NCI-H82 (cell line): ENCODE measurements at regions not wholly inside any gene's neighbourhood (a gene's known extent, or its start where the extent isn't known, plus 50 kb on each side); places are given as distances from the start of the nearest gene placed in this dataset.
"Not testable (repeated sequence)": the region's sequence is repeated elsewhere in the genome, so short reads cannot be mapped to it uniquely, and the experiment has no call there.

Experiments used
- DNase-seq: peaks from one replicate; lab custom pipeline; 2025; lab: John Stamatoyannopoulos, UW

GRCh38 chr5:99437986-99438385, 509.2 kb upstream of the CHD1 start:
- DNase-seq: no peak

DNA sequence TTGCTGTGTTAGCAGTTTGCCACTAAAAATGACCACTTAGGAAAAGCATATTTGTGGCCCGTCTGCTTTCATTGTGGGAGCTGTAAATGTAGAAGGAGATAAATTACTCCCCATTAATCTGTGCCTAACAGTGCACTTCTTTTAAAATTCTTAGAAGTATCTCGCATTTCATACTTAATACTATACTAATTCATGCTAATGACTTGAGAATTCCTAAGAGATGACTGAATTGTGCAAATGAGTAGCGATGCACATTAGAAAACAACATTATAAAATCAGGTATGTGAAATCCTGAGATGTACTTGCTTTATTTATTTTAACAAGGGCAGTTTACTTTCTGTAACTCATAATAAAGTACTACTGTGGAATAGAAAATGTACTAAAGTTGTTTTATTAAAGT, 494.6 kb upstream of the CHD1 start:
- DNase-seq: not testable (repeated sequence)

DNA sequence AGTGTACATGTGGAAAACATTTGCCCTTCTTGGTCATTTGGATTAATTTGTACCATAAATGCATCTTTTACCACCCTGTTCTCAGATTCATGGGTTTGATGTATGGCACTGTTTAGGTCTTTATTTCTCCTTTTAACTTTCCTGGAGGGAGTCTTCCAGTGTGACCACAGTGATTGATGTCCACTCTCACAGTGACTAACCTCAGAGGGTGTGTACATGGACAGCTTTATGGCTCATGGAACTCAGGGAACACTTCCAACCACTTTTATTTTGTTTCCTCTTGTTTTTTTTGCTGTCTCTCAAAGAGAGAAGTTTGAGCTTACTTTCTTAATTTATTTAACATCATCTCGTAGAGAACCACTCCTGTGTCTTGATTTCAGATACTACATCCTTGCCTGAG, 489.8 kb upstream of the CHD1 start:
- not testable (repeated sequence) for DNase-seq

GRCh38 chr5:99410386-99410785, 481.6 kb upstream of the CHD1 start:
- DNase-seq: not testable (repeated sequence)

DNA sequence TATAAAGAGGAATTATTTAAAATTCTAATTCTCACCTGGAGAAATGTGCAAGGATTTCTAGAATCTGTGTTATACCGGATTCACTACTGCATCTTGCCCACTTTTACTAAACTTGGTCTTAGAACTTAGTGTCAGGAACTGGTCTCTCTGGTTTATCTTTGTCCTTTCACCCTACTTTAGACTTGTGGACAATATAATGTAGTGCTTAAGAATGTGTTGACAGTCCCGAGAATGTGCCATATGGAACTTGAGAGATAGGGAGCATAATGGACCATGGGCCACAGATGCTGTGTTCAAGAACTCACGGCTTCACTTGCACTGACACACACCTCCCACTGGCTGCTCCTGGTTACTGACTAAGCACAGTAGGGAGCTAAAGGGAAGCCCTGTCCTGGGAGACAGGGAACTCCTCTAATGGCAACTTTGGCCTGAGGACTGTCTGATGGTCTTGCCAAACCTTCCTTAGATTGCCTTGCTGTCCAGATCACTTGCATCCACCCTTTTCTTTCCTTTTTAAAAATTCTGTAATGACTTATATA, 476.0 kb upstream of the CHD1 start:
- DNase-seq: not testable (repeated sequence)

DNA sequence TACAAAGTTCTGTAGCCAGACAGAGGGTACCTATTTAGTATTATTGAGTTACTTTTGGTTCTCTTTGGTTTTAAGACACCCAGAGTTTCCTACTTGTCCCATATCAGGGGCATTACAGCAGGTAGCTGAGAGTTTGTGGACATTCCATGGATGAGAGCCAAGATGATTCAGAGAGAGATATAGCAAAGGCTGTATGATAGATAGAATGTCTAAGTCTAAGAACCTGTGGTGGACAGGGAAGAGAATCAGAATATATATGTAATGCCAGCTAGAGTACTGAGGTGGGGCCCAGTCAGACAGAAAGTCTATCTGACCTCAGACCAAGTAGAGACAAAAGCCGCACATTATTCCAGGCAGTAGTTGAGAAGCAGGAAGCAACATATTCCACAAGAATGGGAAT, 471.8 kb upstream of the CHD1 start:
- not testable (repeated sequence) for DNase-seq

DNA sequence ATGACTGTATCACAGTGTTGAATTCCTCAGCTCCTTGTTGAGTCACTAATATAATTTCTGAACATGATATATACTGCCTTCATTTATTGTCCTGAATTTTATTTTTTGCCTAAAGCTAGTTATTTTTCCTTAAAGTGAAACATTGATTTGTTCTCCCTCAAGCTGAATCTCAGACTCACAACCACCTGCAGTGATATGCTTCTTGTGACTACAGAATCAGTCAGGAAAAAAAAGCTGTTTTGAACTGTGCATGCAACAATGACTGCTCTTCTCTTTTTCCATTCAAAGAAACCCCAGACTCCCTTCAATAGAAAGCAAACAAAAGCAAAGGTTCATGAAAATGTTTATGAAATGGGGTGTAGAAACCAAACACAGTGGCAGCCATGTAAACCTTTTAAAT, 470.2 kb upstream of the CHD1 start:
- no peak for DNase-seq

- peak; percentile 87 for DNase-seq
Observed at GRCh38 chr5:99386406-99387077, 457.7 kb upstream of the CHD1 start.

GRCh38 chr5:99379187-99379586, 450.4 kb upstream of the CHD1 start:
- peak; percentile 73 for DNase-seq

- DNase-seq: no peak
Observed at GRCh38 chr5:99378443-99378842, 449.6 kb upstream of the CHD1 start.

DNA sequence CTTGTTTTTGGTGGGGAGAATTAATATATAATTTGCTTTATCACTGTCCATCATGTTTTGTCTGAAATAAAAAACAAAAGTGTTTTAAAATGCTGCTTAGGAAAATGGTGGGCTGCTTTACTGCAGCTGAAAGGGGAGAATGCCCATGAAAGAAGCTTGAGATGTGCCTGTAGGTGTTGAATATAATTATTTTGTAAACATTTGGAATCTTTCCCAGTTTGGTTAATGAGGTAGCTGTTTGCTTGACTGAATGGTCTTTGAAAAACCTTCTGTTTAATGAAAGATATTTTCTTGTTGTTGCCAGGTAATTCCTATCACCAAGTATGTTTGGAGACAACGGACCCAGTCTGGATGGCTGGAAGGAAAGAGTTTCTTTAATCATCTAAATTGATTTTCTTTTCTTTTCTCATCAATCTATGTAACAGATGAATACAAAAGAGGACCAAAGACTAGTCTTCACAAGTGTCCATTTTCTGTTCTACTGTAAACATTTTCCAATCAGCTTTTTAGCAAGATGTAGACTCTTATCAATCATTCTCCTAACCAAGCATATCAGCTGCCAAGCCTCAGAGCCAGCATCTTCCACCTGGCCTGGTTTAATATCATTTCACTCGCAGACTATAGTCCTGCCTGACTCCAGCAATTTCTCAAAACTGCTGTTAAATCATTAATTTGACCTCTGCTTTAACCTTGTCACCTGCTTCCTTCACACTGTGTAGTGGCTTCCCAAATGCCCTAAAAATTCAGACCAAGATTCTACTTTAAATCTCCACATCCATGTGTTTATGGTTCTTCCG, 441.2 kb upstream of the CHD1 start:
- DNase-seq: no peak

DNA sequence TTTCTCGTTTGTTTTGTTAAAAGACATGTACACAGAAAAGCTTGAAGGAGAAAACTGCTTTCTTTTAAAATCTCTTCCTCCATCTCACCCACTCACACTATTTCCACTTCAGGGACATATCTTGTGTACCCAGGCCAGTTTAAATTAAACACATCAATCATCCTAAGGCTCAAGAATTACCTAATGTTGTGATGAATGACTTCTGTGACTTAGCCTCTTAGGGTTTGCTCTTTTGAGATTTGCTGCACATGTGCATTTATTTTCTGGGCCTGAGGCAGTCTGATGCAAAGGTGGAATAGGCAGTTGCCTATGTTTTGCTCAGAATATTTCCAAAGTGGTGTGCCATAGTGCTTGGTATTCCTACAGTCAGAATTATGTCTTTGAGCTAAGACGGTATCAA, 439.9 kb upstream of the CHD1 start:
- peak; percentile 1 for DNase-seq

DNA sequence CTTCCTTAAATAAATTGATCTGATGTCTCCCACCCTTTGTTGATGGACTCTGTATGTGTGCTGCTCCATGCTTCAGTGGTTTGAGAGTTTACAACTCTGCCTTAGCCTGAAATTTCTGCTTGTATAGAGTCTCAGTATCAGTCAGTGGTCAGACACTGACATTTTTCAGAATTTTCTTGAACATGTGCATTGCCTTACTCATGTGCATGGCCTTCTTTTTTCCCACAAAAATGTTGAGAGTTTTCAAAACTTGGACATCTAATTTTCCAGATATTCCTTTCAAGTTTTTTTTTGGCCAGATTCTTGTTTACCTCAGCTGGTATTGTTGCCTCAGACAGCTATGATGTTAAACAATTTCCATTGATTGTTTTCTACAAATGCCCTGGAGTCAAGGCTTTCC, 427.1 kb upstream of the CHD1 start:
- DNase-seq: no peak

- DNase-seq: no peak
Observed at GRCh38 chr5:99349787-99350186, 421.0 kb upstream of the CHD1 start.

DNA sequence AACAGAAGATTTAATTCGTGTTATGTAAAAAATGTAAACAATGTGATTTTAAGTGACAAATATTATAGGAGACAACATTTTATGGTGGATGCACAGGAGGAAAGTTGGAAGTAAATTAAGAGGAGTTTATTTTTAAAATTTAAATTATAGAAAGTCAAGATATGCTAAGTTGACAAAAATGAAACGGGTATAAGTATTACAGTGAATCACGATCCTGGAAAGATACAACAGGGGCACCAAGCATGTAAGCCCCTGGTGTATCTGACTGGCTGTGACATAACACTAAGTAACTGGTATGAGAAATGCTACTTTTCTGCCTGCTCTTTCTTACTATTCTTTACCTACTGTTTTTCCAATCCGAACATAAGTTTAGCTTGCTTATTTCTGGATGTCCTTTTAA, 419.8 kb upstream of the CHD1 start:
- no peak for DNase-seq

DNA sequence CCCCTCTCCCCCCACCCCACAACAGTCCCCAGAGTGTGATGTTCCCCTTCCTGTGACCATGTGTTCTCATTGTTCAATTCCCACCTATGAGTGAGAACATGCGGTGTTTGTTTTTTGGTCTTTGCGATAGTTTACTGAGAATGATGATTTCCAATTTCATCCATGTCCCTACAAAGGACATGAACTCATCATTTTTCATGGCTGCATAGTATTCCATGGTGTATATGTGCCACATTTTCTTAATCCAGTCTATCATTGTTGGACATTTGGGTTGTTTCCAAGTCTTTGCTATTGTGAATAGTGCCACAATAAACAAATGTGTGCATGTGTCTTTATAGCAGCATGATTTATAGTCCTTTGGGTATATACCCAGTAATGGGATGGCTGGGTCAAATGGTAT, 411.0 kb upstream of the CHD1 start:
- DNase-seq: not testable (repeated sequence)

- no peak for DNase-seq
Observed at GRCh38 chr5:99334936-99335335, 406.1 kb upstream of the CHD1 start.

GRCh38 chr5:99331061-99331460, 402.3 kb upstream of the CHD1 start:
- DNase-seq: no peak

DNA sequence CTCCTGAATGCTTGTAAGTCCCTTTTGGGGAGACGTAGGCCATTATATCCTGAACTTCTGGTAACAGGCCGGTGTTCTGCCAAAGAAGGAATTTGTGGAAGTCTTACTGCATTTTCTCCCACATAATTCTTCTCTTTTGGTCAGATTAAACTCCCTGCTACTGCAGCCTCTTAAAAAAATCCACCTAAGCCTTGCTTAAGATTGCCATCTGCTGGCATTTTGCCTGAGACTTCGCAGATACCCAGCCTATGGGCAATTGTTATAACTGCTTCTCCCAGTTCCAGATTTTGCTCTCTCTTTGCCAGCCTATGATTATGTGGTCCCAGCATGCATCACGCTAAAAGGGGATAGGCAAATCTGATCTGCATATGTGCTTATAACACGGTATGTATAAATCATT, 391.6 kb upstream of the CHD1 start:
- peak; percentile 82 for DNase-seq

- DNase-seq: no peak
Observed at GRCh38 chr5:99317136-99317535, 388.3 kb upstream of the CHD1 start.

DNA sequence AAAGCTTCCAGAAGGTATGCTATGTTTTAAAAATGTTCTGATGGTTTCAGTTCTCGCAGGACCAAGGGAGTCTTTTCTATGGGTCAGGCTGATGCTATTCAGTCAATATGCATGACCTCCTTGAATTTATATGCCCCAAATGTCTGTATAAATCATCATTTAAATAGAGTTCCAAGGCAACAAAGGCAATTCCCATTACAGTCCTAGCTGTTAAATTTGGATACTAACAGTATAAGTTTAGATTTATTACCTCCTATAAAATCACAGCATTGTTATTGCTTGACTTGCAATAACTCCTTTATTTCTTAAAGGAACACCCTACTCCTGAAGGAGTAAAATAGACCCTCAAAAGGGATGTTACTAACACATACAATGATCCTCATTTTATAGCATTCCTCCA, 387.7 kb upstream of the CHD1 start:
- no peak for DNase-seq

DNA sequence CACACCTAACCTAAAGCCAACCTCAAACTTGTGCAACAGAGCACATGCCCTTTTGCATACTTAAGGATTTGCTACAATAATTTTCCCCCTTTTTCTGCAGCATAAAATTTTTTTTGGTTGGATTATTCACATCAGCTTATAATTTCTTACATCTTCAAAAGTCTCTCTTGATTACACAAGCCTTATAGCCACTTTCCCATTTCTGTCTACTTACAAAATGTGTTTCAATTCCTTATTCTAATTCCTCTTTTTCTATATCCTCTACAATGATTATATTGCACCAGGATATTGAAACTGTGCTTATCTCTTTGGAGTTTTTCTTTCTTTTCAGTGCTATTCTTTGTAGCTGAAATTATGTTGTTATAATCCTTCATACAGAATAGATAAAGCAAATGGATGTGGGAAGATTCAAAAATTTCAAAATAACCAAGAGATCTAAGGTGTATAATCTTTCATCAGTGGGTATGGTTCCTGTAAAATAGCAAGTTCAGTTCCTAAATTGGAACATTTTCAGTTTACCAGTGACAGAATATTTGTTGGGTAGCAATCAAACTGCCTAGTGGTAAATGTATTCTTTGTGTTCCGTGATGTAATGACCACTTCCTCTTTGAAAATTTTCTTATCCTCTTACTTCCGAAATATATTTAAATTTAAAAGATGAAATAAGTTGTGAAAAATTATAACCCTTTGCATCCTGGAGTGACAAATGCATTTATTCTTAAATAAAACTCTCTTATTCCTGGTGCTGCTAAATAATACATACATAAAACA, 386.8 kb upstream of the CHD1 start:
- no peak for DNase-seq

GRCh38 chr5:99314721-99315120, 385.9 kb upstream of the CHD1 start:
- DNase-seq: no peak
